OCI-LY7 (cell line): ENCODE measurements at regions not wholly inside any gene's neighbourhood (a gene's known extent, or its start where the extent isn't known, plus 50 kb on each side); places are given as distances from the start of the nearest gene placed in this dataset.

ENCODE experiments used
- CTCF ChIP-seq: fragments of 200-600 bp; sonication (generic); conservative IDR thresholded peaks from 2 replicates; pipeline ENCODE4 v1.5.1; 2014; ENCODE audit warnings: mild to moderate bottlenecking, antibody characterized with exemption, low read length, moderate library complexity, mixed read lengths
- EZH2phosphoT487 ChIP-seq: fragments of 200-600 bp; sonication (generic); IDR thresholded peaks from 2 replicates; pipeline ENCODE4 v1.6.1; 2018; ENCODE audit warnings: low read depth, borderline replicate concordance, mild to moderate bottlenecking, mixed run types, antibody characterized with exemption, low read length, moderate library complexity, mixed read lengths

DNA sequence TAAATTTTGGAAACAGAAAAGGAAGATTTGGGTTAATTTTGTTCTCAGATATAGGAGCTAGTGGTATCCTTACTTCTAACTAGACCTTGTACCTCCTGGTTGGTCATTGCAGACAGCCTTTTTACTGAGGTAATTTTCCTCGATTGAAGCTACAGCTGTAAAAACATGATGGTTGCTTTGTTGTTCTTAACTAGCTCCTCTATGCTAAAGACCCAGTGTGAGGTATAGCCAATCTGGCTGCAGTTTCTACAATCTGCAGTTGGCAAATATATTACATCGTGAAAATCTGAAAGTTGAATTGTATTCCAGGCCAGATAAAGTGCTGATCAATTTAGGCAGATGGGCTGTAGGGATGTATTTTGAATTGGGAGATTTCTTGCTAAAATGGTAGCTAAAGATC lies 116.5 kb downstream of the AASDHPPT start:
- TF ChIP-seq CTCF (no peak), EZH2phosphoT487 (no peak)
